HCT116 (cell line): ENCODE measurements at regions not wholly inside any gene's neighbourhood (a gene's known extent, or its start where the extent isn't known, plus 50 kb on each side); places are given as distances from the start of the nearest gene placed in this dataset.

Experiments used
- ATAC-seq: fragments of 200-7000 bp; cut with Tn5 transposase; 2 replicates; pipeline ENCODE4 v1.9.1; 2020; ENCODE audit warnings: mild to moderate bottlenecking, moderate library complexity
- BruUV-seq: library from RNA; stranded (reverse); fragments of 400-500 nt; replicated peaks from 2 replicates; lab custom pipeline; 2021; lab: Mats Ljungman, UMichigan
- CTCF ChIA-PET: fragments of 300-600 bp; sonication (Branson Sonifier 250); formaldehyde crosslinking; loops from one replicate; lab custom pipeline; 2021; ENCODE audit warnings: antibody characterized with exemption; lab: Charles Lee
- POLR2A ChIA-PET: fragments of 300-600, 350-600 bp; sonication (Branson Sonifier 250); formaldehyde crosslinking; loops from one replicate; lab custom pipeline; 2021; ENCODE audit warnings: antibody characterized with exemption; lab: Charles Lee
- RAD21 ChIA-PET, 2 experiments: fragments of 300-600 bp; sonication (Branson Sonifier 250); formaldehyde crosslinking; loops; one replicate each; lab custom pipeline; 2023; ENCODE audit warnings: low total read pairs in 2 of 2; ENCODE audit not compliant: uncharacterized antibody in 2 of 2, unreplicated experiment in 2 of 2, low non-redundant PET in 1 of 2; lab: Charles Lee
- DNase-seq: peaks from one replicate; pipeline ENCODE4 v3.0.0-alpha.2; 2010; ENCODE audit warnings: low read depth, low spot score
- H2AFZ ChIP-seq: fragments of 200-600 bp; shearing (Covaris generic), sonication (generic); 2 replicates; pipeline ENCODE4 v1.6.1; 2017; ENCODE audit warnings: low read depth, mixed run types, mixed read lengths, antibody characterized with exemption, low read length; ENCODE audit not compliant: poor library complexity, severe bottlenecking
- H3K27ac ChIP-seq: 2 replicates; pipeline ENCODE4 v1.5.1; 2012; ENCODE audit warnings: low read depth, low read length
- H3K27me3 ChIP-seq: fragments of 200-600 bp; sonication (generic); 2 replicates; pipeline ENCODE4 v1.6.1; 2016; ENCODE audit warnings: mixed run types, low read length, mixed read lengths; ENCODE audit not compliant: insufficient read depth
- H3K36me3 ChIP-seq, 2 experiments: fragments of 200-500 bp in 1 of 2; fragments of 200-600 bp in 1 of 2; sonication (Bioruptor generic) in 1 of 2; sonication (generic) in 1 of 2; 2 replicates each; pipeline versions ENCODE4 v1.5.1 to v1.6.1; 2014 to 2016; ENCODE audit warnings: low read length in 2 of 2, inconsistent platforms in 1 of 2, mixed read lengths in 1 of 2, mixed run types in 1 of 2; ENCODE audit not compliant: insufficient read depth in 2 of 2, control insufficient read depth in 1 of 2
- H3K4me1 ChIP-seq, 2 experiments: fragments of 200-600 bp in 1 of 2; sonication (generic) in 1 of 2; 2 replicates each; pipeline versions ENCODE4 v1.5.1 to v1.6.1; 2012 to 2017; ENCODE audit warnings: low read length in 2 of 2, inconsistent platforms in 1 of 2, mild to moderate bottlenecking in 1 of 2, mixed read lengths in 1 of 2, mixed run types in 1 of 2, moderate library complexity in 1 of 2; ENCODE audit not compliant: insufficient read depth in 2 of 2, control insufficient read depth in 1 of 2
- H3K4me2 ChIP-seq: fragments of 200-600 bp; sonication (generic); 2 replicates; pipeline ENCODE4 v1.6.1; 2017; ENCODE audit warnings: mixed run types, low read length, mixed read lengths
- H3K4me3 ChIP-seq, 2 experiments: fragments of 200-600 bp in 1 of 2; sonication (generic) in 1 of 2; replicated peaks in 1 of 2; 2 replicates each; pipeline ENCODE4 v1.5.1; 2011 to 2016; ENCODE audit warnings: low read length in 2 of 2, control low read depth in 1 of 2, low read depth in 1 of 2, mild to moderate bottlenecking in 1 of 2, mixed read lengths in 1 of 2, mixed run types in 1 of 2
- H3K79me2 ChIP-seq: fragments of 200-600 bp; sonication (generic); 2 replicates; pipeline ENCODE4 v1.6.1; 2017; ENCODE audit warnings: mild to moderate bottlenecking, mixed run types, low read length, moderate library complexity, mixed read lengths; ENCODE audit not compliant: insufficient read depth
- H3K9ac ChIP-seq: fragments of 200-600 bp; sonication (generic); 2 replicates; pipeline ENCODE4 v1.6.1; 2016; ENCODE audit warnings: low read length, mixed read lengths
- H3K9me2 ChIP-seq: fragments of 200-600 bp; sonication (generic), shearing (Covaris generic); 2 replicates; pipeline ENCODE4 v1.6.1; 2017; ENCODE audit warnings: mixed run types, mild to moderate bottlenecking, moderate library complexity; ENCODE audit not compliant: insufficient read depth
- H3K9me3 ChIP-seq, 2 experiments: fragments of 200-500 bp in 1 of 2; fragments of 200-600 bp in 1 of 2; sonication (Bioruptor generic) in 1 of 2; sonication (generic) in 1 of 2; 2 replicates each; pipeline ENCODE4 v1.6.1; 2014 to 2017; ENCODE audit warnings: low read length in 2 of 2, mixed read lengths in 2 of 2, inconsistent platforms in 1 of 2, low read depth in 1 of 2, mild to moderate bottlenecking in 1 of 2, mixed run types in 1 of 2, moderate library complexity in 1 of 2; ENCODE audit not compliant: control insufficient read depth in 1 of 2, insufficient read depth in 1 of 2
- H4K20me1 ChIP-seq: fragments of 200-600 bp; sonication (generic), shearing (Covaris generic); 2 replicates; pipeline ENCODE4 v1.6.1; 2017; ENCODE audit warnings: mixed run types, mild to moderate bottlenecking, moderate library complexity; ENCODE audit not compliant: insufficient read depth
- ATF3 ChIP-seq: IDR thresholded peaks from 2 replicates; pipeline ENCODE4 v1.6.1; 2012
- CBX3 ChIP-seq: IDR thresholded peaks from 2 replicates; pipeline ENCODE4 v1.6.1; 2012; ENCODE audit warnings: low read depth
- CEBPB ChIP-seq: IDR thresholded peaks from 2 replicates; pipeline ENCODE4 v1.6.1; 2012; ENCODE audit warnings: low read depth
- ELF1 ChIP-seq: IDR thresholded peaks from 2 replicates; pipeline ENCODE4 v1.6.1; 2012; ENCODE audit warnings: low read depth, borderline replicate concordance
- MAX ChIP-seq: IDR thresholded peaks from 2 replicates; pipeline ENCODE4 v1.6.1; 2012
- POLR2A ChIP-seq: IDR thresholded peaks from 2 replicates; pipeline ENCODE4 v1.7.0; 2011; ENCODE audit warnings: borderline replicate concordance; ENCODE audit not compliant: insufficient read depth, insufficient read length; ENCODE audit errors: extremely low read depth
- SIN3A ChIP-seq: IDR thresholded peaks from 2 replicates; pipeline ENCODE4 v1.6.1; 2012; ENCODE audit warnings: low read depth
- SP1 ChIP-seq: IDR thresholded peaks from 2 replicates; pipeline ENCODE4 v1.6.1; 2012; ENCODE audit warnings: low read depth
- SRF ChIP-seq: IDR thresholded peaks from 2 replicates; pipeline ENCODE4 v1.6.1; 2012; ENCODE audit warnings: low read depth
- TCF7L2 ChIP-seq: IDR thresholded peaks from 2 replicates; pipeline ENCODE4 v1.7.0; 2011; ENCODE audit warnings: borderline replicate concordance, inconsistent platforms; ENCODE audit not compliant: insufficient read depth, insufficient read length; ENCODE audit errors: extremely low read depth
- YY1 ChIP-seq: IDR thresholded peaks from 2 replicates; pipeline ENCODE4 v1.6.1; 2011; ENCODE audit warnings: low read length, low read depth, moderate library complexity, mild to moderate bottlenecking; ENCODE audit not compliant: insufficient replicate concordance; ENCODE audit errors: extremely low read depth
- ZBTB33 ChIP-seq: IDR thresholded peaks from 2 replicates; pipeline ENCODE4 v1.6.1; 2011; ENCODE audit warnings: mild to moderate bottlenecking, low read length, moderate library complexity; ENCODE audit not compliant: insufficient replicate concordance; ENCODE audit errors: extremely low read depth
- ZNF274 ChIP-seq: fragments of 200-500 bp; sonication (Bioruptor generic); IDR thresholded peaks from 2 replicates; pipeline ENCODE4 v1.6.1; 2014; ENCODE audit warnings: mild to moderate bottlenecking, low read depth, low read length, inconsistent platforms
- intact Hi-C: fragments of 100-400 bp; cut with micrococcal nuclease; formaldehyde crosslinking; loops from 2 replicates; pipeline ENCODE4 v1.10.0; 2022

- intact Hi-C loops = no loop called here
- H2AFZ ChIP-seq = no peak overlapping the region
- H3K9ac ChIP-seq = no peak overlapping the region
- H3K27ac ChIP-seq = no peak overlapping the region
- RAD21 ChIA-PET = no interaction called here
- H3K4me2 ChIP-seq = no peak overlapping the region
- H3K36me3 ChIP-seq = no peaks in the 10 kb centered on the region
- DNase-seq (no peak), ATAC-seq (no peak)
- H3K79me2 ChIP-seq = no peaks in the 10 kb centered on the region
- H3K9me2 ChIP-seq = no peaks in the 10 kb centered on the region
- H3K27me3 ChIP-seq = no peaks in the 10 kb centered on the region
- POLR2A ChIA-PET = no interaction called here
- no peaks in the 10 kb centered on the region for H3K9me3 ChIP-seq
- no peaks in the 10 kb centered on the region for H3K4me1 ChIP-seq
- TF ChIP-seq POLR2A = no peak
- no peak for TF ChIP-seq SRF
- TF ChIP-seq ELF1 = no peak
- TF ChIP-seq CBX3 = no peak
- no peak for TF ChIP-seq ZNF274
- no peak for TF ChIP-seq SP1
- no peak for TF ChIP-seq ZBTB33
- no peak for TF ChIP-seq SIN3A
- no peak for TF ChIP-seq TCF7L2
- no peak for TF ChIP-seq ATF3
- TF ChIP-seq YY1 = no peak
- TF ChIP-seq CEBPB = no peak
- no peak for TF ChIP-seq MAX
- H3K4me3 ChIP-seq = no peak overlapping the region
- CTCF ChIA-PET = no interaction called here
- H4K20me1 ChIP-seq = no peaks in the 10 kb centered on the region
- BruUV-seq = no TSS peak
Measured at GRCh38 chr5:51159164-51159563, 224.1 kb upstream of the ISL1 start.
